Naive thymus-derived CD8-positive, alpha-beta T cell (primary cell): ENCODE measurements at regions not wholly inside any gene's neighbourhood (a gene's known extent, or its start where the extent isn't known, plus 50 kb on each side); places are given as distances from the start of the nearest gene placed in this dataset.
"Not testable (repeated sequence)": the region's sequence is repeated elsewhere in the genome, so short reads cannot be mapped to it uniquely, and the experiment has no call there.

ENCODE experiments used
- ATAC-seq, 2 donors: fragments of 150-1000 bp; cut with Tn5 transposase in 1 of 2; sonication (Bioruptor Pico), chemical (Tn5 transposase) in 1 of 2; 1 replicate in 1 of 2; 2 replicates in 1 of 2; pipeline ENCODE4 v1.10.0; 2021; ENCODE audit warnings: mild to moderate bottlenecking in 2 of 2, moderate library complexity in 2 of 2
- POLR2A ChIA-PET: fragments of 350-600 bp; sonication (Branson Sonifier 250); formaldehyde crosslinking; loops from one replicate; lab custom pipeline; 2021; ENCODE audit warnings: antibody characterized with exemption; lab: Charles Lee
- DNase-seq, 10 donors: peaks; one replicate each; pipeline versions ENCODE4 v3.0.0 to v3.0.0-alpha.2; 2020 to 2022
- H3K27ac Mint-ChIP-seq, 10 donors: one replicate each; pipeline ENCODE4 v1.8.0; 2020 to 2022; ENCODE audit warnings: mild to moderate bottlenecking in 10 of 10, mixed read lengths in 10 of 10, moderate library complexity in 4 of 10, inconsistent platforms in 1 of 10
- H3K27me3 Mint-ChIP-seq, 5 donors: one replicate each; pipeline ENCODE4 v1.8.0; 2021 to 2022; ENCODE audit warnings: mixed read lengths in 5 of 5
- H3K36me3 Mint-ChIP-seq, 3 donors: one replicate each; pipeline ENCODE4 v1.8.0; 2020 to 2022; ENCODE audit warnings: mixed read lengths in 3 of 3, mild to moderate bottlenecking in 2 of 3, inconsistent platforms in 1 of 3
- H3K4me1 Mint-ChIP-seq, 4 donors: one replicate each; pipeline ENCODE4 v1.8.0; 2021 to 2022; ENCODE audit warnings: mixed read lengths in 4 of 4
- H3K4me3 Mint-ChIP-seq, 10 donors: one replicate each; pipeline ENCODE4 v1.8.0; 2020 to 2022; ENCODE audit warnings: mild to moderate bottlenecking in 10 of 10, mixed read lengths in 10 of 10, moderate library complexity in 6 of 10, inconsistent platforms in 1 of 10
- H3K9me3 Mint-ChIP-seq, 9 donors: one replicate each; pipeline ENCODE4 v1.8.0; 2020 to 2022; ENCODE audit warnings: mixed read lengths in 9 of 9, mild to moderate bottlenecking in 3 of 9, inconsistent platforms in 1 of 9, moderate library complexity in 1 of 9

- Mint-ChIP-seq H3K4me1 (no peaks in the 10 kb centered on the region), H3K36me3 (peaks cover 0 to 5% (median 0%) of the 10 kb centered on the region in 3 donors), H3K9me3 (peaks cover 4 to 41% (median 12%) of the 10 kb centered on the region in 9 donors), H3K27me3 (no peaks in the 10 kb centered on the region), H3K27ac (no peak overlapping the region), H3K4me3 (no peak overlapping the region)
- ATAC-seq, result no peak
- no peak for DNase-seq
- POLR2A ChIA-PET, result no interaction called here
These were observed 725.1 kb downstream of the BRINP3 start for GRCh38 chr1:189752461-189752995.

GRCh38 chr1:189755100-189755499 lies 722.6 kb downstream of the BRINP3 start:
- H3K27me3 Mint-ChIP-seq, H3K4me1 Mint-ChIP-seq: not testable (repeated sequence)

GRCh38 chr1:189764391-189765320 lies 713.0 kb downstream of the BRINP3 start:
- Mint-ChIP-seq H3K36me3 (peaks cover 0 to under 1% (median 0%) of the 10 kb centered on the region in 3 donors), H3K4me1 (no peaks in the 10 kb centered on the region), H3K9me3 (peaks cover 3 to 57% (median 17%) of the 10 kb centered on the region in 9 donors), H3K27ac (no peak overlapping the region), H3K27me3 (no peaks in the 10 kb centered on the region), H3K4me3 (no peak overlapping the region)
- POLR2A ChIA-PET, result no interaction called here
- no peak for ATAC-seq
- no peak for DNase-seq

More at GRCh38 chr1:189755100-189755499, 722.6 kb downstream of the BRINP3 start:
- H3K27ac Mint-ChIP-seq, ATAC-seq, H3K4me3 Mint-ChIP-seq, H3K36me3 Mint-ChIP-seq, POLR2A ChIA-PET, DNase-seq: not testable (repeated sequence)
- peaks cover 0 to 37% (median 11%) of the 10 kb centered on the region in 9 donors for H3K9me3 Mint-ChIP-seq

- ATAC-seq (no peak), DNase-seq (no peak)
- H3K9me3 Mint-ChIP-seq, result peaks cover 0 to 39% (median 14%) of the 10 kb centered on the region in 9 donors
- no peak overlapping the region for H3K27ac Mint-ChIP-seq
- no peak overlapping the region for H3K4me3 Mint-ChIP-seq
- no peaks in the 10 kb centered on the region for H3K27me3 Mint-ChIP-seq
- H3K36me3 Mint-ChIP-seq, result peaks cover 0 to 4% (median 0%) of the 10 kb centered on the region in 3 donors
- no peaks in the 10 kb centered on the region for H3K4me1 Mint-ChIP-seq
- POLR2A ChIA-PET, result no interaction called here
These were observed 708.2 kb downstream of the BRINP3 start for GRCh38 chr1:189769448-189769847.

GRCh38 chr1:189774721-189775287 lies 702.9 kb downstream of the BRINP3 start:
- no peak overlapping the region for H3K4me3 Mint-ChIP-seq

GRCh38 chr1:189775343-189775742 lies 702.3 kb downstream of the BRINP3 start:
- Mint-ChIP-seq H3K4me1 (no peaks in the 10 kb centered on the region), H3K36me3 (no peaks in the 10 kb centered on the region), H3K4me3 (no peak overlapping the region), H3K27me3 (no peaks in the 10 kb centered on the region), H3K9me3 (peaks cover 0 to 22% (median 9%) of the 10 kb centered on the region in 9 donors), H3K27ac (no peak overlapping the region)
- DNase-seq (no peak), ATAC-seq (no peak)
- POLR2A ChIA-PET, result no interaction called here

More at GRCh38 chr1:189774721-189775287, 702.9 kb downstream of the BRINP3 start:
- H3K4me1 Mint-ChIP-seq, result no peaks in the 10 kb centered on the region
- no peak for ATAC-seq
- POLR2A ChIA-PET, result no interaction called here
- DNase-seq, result no peak
- H3K27me3 Mint-ChIP-seq, result no peaks in the 10 kb centered on the region
- H3K9me3 Mint-ChIP-seq, result peaks cover 0 to 23% (median 9%) of the 10 kb centered on the region in 9 donors
- H3K36me3 Mint-ChIP-seq, result peaks cover 0 to 3% (median 0%) of the 10 kb centered on the region in 3 donors
- no peak overlapping the region for H3K27ac Mint-ChIP-seq

- Mint-ChIP-seq H3K27me3 (no peaks in the 10 kb centered on the region), H3K27ac (no peak overlapping the region), H3K9me3 (peaks cover 0 to 23% (median 9%) of the 10 kb centered on the region in 9 donors), H3K4me1 (no peaks in the 10 kb centered on the region), H3K36me3 (no peaks in the 10 kb centered on the region), H3K4me3 (no peak overlapping the region)
- POLR2A ChIA-PET, result no interaction called here
- ATAC-seq (no peak), DNase-seq (no peak)
These were observed 698.6 kb downstream of the BRINP3 start for GRCh38 chr1:189779034-189779433.

- no peaks in the 10 kb centered on the region for H3K4me1 Mint-ChIP-seq
- DNase-seq, result no peak
- H3K36me3 Mint-ChIP-seq, result no peaks in the 10 kb centered on the region
- H3K27me3 Mint-ChIP-seq, result no peaks in the 10 kb centered on the region
- no peak overlapping the region for H3K4me3 Mint-ChIP-seq
- H3K9me3 Mint-ChIP-seq, result peaks cover 0 to 28% (median 9%) of the 10 kb centered on the region in 9 donors
- H3K27ac Mint-ChIP-seq, result no peak overlapping the region
- POLR2A ChIA-PET, result no interaction called here
- ATAC-seq, result no peak
These were observed 695.4 kb downstream of the BRINP3 start for GRCh38 chr1:189782295-189782694.

GRCh38 chr1:189783456-189783855 lies 694.2 kb downstream of the BRINP3 start:
- ATAC-seq (no peak), DNase-seq (no peak)
- Mint-ChIP-seq H3K27ac (no peak overlapping the region), H3K27me3 (no peaks in the 10 kb centered on the region), H3K9me3 (peaks cover 3 to 31% (median 10%) of the 10 kb centered on the region in 9 donors), H3K36me3 (no peaks in the 10 kb centered on the region), H3K4me3 (no peak overlapping the region), H3K4me1 (no peaks in the 10 kb centered on the region)
- POLR2A ChIA-PET, result no interaction called here

GRCh38 chr1:189786761-189787160 lies 690.9 kb downstream of the BRINP3 start:
- POLR2A ChIA-PET, result no interaction called here
- ATAC-seq, result no peak
- no peak overlapping the region for H3K27ac Mint-ChIP-seq
- H3K4me3 Mint-ChIP-seq, result no peak overlapping the region
- H3K9me3 Mint-ChIP-seq, result peaks cover 6 to 38% (median 13%) of the 10 kb centered on the region in 9 donors
- H3K27me3 Mint-ChIP-seq, result no peaks in the 10 kb centered on the region
- H3K4me1 Mint-ChIP-seq, result no peaks in the 10 kb centered on the region
- DNase-seq, result no peak
- H3K36me3 Mint-ChIP-seq, result no peaks in the 10 kb centered on the region

- no peak for ATAC-seq
- no peaks in the 10 kb centered on the region for H3K36me3 Mint-ChIP-seq
- DNase-seq, result no peak
- POLR2A ChIA-PET, result no interaction called here
- no peak overlapping the region for H3K27ac Mint-ChIP-seq
- peaks cover 6 to 38% (median 13%) of the 10 kb centered on the region in 9 donors for H3K9me3 Mint-ChIP-seq
- no peaks in the 10 kb centered on the region for H3K4me1 Mint-ChIP-seq
- no peaks in the 10 kb centered on the region for H3K27me3 Mint-ChIP-seq
- H3K4me3 Mint-ChIP-seq, result no peak overlapping the region
These were observed 690.5 kb downstream of the BRINP3 start for GRCh38 chr1:189787201-189787600.

- no peak for DNase-seq
- Mint-ChIP-seq H3K27me3 (no peaks in the 10 kb centered on the region), H3K36me3 (no peaks in the 10 kb centered on the region), H3K4me1 (no peaks in the 10 kb centered on the region), H3K27ac (no peak overlapping the region), H3K4me3 (no peak overlapping the region), H3K9me3 (peaks cover 10 to 49% (median 14%) of the 10 kb centered on the region in 9 donors)
- ATAC-seq, result no peak
- POLR2A ChIA-PET, result no interaction called here
These were observed 687.3 kb downstream of the BRINP3 start for GRCh38 chr1:189790335-189790734.

- Mint-ChIP-seq H3K4me3 (no peak overlapping the region), H3K4me1 (no peaks in the 10 kb centered on the region), H3K9me3 (peaks cover 0 to 24% (median 8%) of the 10 kb centered on the region in 9 donors), H3K36me3 (no peaks in the 10 kb centered on the region), H3K27ac (no peak overlapping the region), H3K27me3 (no peaks in the 10 kb centered on the region)
- DNase-seq (no peak), ATAC-seq (no peak)
- POLR2A ChIA-PET, result no interaction called here
These were observed 674.3 kb downstream of the BRINP3 start for GRCh38 chr1:189803364-189803763.
